NCI-H345 (cell line): ENCODE measurements at regions not wholly inside any gene's neighbourhood (a gene's known extent, or its start where the extent isn't known, plus 50 kb on each side); places are given as distances from the start of the nearest gene placed in this dataset.

ENCODE experiments used
- DNase-seq: peaks from one replicate; lab custom pipeline; 2025; lab: John Stamatoyannopoulos, UW

- peak; percentile 73 for DNase-seq
These were observed 55.2 kb upstream of the TOP3B start for GRCh38 chr22:22037740-22038139.

DNA sequence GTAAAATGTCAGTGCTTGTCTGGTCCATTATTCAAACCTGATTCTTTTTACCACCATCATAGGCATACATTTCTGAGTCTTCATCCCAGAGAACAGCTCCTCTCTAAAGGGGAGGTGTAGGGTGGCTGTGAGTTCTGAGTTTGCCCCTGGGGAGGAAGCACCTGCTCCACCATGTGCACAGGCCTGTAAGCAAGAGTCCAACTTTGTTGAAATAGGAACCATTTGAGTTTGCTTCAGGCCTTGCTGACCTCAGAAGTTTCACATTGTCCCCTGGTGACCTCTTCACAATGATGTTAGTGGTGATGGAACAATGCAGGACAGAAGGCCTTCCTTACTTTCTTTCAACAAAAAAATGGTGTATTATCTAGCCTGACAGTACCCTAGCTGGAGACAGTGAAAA is 54.6 kb upstream of the TOP3B start:
- no peak for DNase-seq

DNA sequence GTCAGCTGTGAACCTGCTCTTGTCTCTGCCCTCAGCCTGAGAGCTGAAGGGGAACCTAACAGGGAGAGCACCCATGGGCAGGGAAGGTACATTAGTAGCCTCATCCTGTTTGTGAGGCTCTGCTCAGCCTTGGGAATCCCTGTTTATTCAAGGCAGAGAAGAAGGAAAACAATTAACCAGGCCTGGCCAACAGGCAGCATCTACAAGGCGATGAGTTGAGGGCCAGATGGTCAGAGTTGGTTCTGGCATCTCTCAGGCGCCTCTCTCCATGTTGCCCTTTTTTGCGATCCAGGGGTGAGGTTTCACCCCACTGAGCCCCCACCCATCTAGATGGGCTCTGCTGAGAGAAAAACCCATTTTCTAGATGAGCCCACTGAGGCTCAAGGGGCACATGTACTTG is 54.0 kb upstream of the TOP3B start:
- no peak for DNase-seq

- no peak for DNase-seq
These were observed 53.3 kb upstream of the TOP3B start for GRCh38 chr22:22035771-22036314.

DNA sequence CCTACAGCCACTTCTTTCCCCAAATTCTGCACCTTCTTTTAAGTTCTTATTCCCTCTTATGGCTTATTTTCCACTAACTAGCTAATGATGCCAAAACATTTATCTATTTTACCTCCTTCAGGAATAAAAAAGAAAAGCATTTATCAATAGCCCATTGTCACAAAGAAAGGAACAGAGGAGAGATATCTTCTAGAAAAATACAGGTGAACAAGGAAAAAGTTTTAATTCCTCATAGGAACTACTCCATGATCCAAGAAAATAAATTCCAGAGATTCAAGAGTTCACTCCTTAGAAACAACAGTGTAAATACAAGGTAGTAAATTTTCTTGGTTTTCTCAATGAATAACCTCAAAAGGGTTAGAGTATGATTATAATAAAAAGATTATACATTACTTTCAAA is 52.6 kb upstream of the TOP3B start:
- DNase-seq: no peak

DNA sequence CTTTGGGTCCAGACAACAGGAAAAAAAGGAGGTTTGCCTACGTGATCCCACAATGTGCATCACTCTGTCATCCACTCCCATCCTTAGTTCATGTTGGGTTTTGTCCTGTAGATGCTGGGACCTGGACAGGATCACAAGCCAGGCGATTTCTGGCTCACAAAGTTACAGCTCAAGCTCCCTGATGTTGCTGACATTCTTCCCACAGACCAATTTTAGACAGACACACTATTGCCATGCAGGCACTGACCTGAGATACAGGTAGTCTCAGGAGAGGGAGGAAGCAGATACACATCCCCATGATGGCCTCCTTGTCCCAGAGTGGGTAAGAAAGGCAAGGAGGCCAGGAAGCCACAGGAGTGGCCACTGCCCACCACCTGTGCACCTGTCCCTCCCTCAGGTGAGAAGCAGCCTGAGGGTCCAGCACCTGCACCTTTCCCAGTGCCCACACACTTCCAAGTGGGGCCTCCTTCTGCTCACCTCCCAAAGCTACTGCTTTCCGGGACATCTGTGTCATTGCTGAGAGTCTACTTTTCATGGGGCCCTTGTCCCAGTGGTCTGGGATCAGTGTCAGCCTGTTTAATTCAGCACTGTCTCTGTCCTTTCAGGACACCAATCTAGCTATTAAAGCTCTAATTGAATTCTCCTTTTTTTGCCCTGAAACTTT is 52.0 kb upstream of the TOP3B start:
- no peak for DNase-seq

DNA sequence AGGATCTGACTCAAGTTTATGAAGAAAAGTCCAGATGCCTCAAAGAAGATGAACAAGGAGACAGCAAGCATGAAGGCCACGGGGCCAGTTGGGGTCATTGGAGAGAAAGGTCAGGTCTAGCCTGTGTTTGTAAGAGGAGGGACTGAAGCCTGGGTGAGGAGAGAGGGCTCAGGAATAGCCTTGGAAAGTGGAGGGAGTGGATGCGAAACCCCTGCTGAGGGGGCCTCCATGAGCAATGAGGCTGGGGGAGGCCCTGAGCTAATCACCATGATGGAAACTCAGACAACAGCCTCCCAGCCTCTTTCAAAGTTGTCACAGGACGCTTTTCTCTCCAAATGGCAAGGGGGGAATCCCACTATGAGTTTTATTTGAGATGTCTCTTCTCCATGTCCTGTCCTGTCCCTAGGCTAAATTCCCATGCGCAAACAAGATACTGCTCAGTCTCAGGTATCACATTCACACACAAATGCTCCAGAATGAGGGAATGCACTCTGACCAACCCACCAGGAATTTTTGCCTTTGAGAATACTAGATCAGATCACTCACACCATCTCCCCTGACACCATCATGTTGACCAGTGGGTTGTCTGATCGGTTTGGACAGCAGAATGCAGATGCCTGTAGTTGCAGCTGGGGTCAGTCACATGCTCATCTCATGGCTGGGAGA is 51.3 kb upstream of the TOP3B start:
- no peak for DNase-seq

DNA sequence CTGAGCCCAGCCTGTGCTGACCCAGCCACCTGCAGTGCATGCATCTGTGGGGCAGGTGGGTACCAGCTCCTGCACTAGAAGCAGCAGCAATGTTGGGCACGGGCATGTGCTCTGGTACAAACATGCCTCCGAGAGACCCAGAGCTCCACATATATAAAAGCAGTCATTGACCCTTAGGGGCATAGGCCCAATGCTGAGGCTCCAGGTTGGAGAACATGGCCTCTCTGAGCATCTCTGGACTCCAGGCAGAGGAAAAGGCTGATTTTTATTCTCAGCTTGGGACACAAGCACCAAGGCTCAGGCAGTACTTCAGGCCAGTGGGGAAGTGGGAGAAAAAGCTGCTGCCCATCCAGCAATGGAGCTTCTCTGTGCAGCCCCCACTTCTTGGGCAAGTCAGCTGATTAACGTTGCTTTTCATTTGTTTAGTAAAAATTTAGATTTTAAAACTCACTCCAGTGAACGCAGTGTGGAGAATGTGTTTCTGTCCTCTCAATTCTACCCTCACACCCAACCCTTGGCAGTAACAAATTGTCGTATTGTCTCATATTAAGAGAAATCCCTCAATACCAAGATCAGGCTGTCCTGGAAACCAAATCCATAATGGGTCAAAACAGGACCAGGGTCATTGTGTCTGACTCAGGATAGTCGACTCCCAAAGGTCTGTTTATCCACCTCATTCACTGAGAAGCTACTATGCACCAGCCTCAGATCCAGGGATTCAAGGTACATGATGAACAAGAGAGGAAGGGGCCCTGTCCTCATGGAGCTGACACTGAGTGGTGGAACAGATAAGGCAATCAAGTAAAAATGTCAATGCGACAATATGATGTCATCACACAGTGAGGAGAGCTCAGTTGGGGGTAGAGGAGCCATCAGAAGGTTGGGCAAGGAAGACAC is 50.6 kb upstream of the TOP3B start:
- DNase-seq: no peak

- no peak for DNase-seq
These were observed 49.7 kb upstream of the TOP3B start for GRCh38 chr22:22032099-22032905.
